Ishikawa (cell line): ENCODE measurements at regions not wholly inside any gene's neighbourhood (a gene's known extent, or its start where the extent isn't known, plus 50 kb on each side); places are given as distances from the start of the nearest gene placed in this dataset.

Source experiments
- CEBPB ChIP-seq: IDR thresholded peaks from 2 replicates; pipeline ENCODE4 v1.6.1; 2012
- CREB1 ChIP-seq: IDR thresholded peaks from 2 replicates; pipeline ENCODE4 v1.6.1; 2012; ENCODE audit warnings: low read depth
- EGR1 ChIP-seq: IDR thresholded peaks from 2 replicates; pipeline ENCODE4 v1.6.1; 2012
- EP300 ChIP-seq: IDR thresholded peaks from 2 replicates; pipeline ENCODE4 v1.6.1; 2012; ENCODE audit warnings: borderline replicate concordance
- FOXM1 ChIP-seq: IDR thresholded peaks from 2 replicates; pipeline ENCODE4 v1.6.1; 2012; ENCODE audit warnings: low read depth, borderline replicate concordance
- NFIC ChIP-seq: IDR thresholded peaks from 2 replicates; pipeline ENCODE4 v1.6.1; 2012
- RAD21 ChIP-seq: IDR thresholded peaks from 2 replicates; pipeline ENCODE4 v1.6.1; 2012; ENCODE audit warnings: low read depth
- TAF1 ChIP-seq: IDR thresholded peaks from 2 replicates; pipeline ENCODE4 v1.6.1; 2012; ENCODE audit warnings: low read depth, mild to moderate bottlenecking
- TCF12 ChIP-seq: IDR thresholded peaks from 2 replicates; pipeline ENCODE4 v1.6.1; 2012; ENCODE audit warnings: low read depth
- TEAD4 ChIP-seq: IDR thresholded peaks from 2 replicates; pipeline ENCODE4 v1.6.1; 2012
- YY1 ChIP-seq: IDR thresholded peaks from 2 replicates; pipeline ENCODE4 v1.6.1; 2012; ENCODE audit warnings: low read depth
- ZBTB7A ChIP-seq: IDR thresholded peaks from 2 replicates; pipeline ENCODE4 v1.6.1; 2012; ENCODE audit warnings: low read depth
- TF ChIP-seq, protein P1 (sequence below): IDR thresholded peaks from 2 replicates; pipeline ENCODE4 v1.6.1; 2012
- TF ChIP-seq, protein P2 (sequence below): IDR thresholded peaks from 2 replicates; pipeline ENCODE4 v1.6.1; 2012; ENCODE audit warnings: low read depth, mild to moderate bottlenecking
- TF ChIP-seq, protein P3 (sequence below): IDR thresholded peaks from 2 replicates; pipeline ENCODE4 v1.6.1; 2012

DNA sequence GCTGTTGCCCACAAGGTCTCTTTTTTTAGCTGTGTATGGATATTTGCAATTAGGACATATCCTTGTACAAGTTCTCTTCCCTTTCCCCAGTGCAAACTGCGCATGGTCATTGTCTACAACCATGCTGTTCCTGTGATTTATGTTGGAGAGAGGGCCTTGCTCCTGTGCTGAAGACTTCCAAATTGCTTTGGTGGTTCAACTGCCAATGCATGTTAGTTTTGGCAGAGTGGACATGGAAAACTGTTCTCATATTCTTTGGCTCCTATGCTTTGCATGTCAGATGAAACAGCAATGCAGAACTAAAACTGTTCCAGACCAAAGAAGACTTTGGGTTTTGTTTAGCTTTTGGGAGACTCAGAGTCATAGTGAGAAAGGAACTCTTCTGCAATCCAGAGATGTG is 148.8 kb upstream of the EDNRA start:
- no peak for TF ChIP-seq TAF1

DNA sequence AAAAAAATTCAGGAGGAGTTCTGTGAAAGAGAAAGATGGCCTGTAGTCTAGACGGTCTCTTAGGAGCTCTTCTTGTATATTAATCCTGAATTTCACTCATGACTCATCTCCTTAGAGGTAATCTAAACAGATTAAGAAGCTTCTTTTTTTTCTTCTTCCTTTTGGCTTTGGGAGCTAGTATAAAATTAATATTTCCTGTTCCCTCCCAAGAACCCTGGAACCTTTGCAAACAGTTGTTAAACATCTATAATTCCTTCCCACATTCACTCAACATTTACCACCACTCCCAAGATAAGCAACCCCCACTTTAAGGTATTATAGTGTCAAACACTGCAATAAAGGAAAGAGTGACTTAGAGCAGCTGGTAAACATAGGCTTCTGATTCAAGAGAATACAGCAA is 146.4 kb upstream of the EDNRA start:
- TF ChIP-seq CEBPB (no peak), EGR1 (no peak), CREB1 (no peak), YY1 (no peak), ZBTB7A (no peak), NFIC (no peak), RAD21 (no peak), TCF12 (no peak), EP300 (no peak)
- TF ChIP-seq, protein P1, sequence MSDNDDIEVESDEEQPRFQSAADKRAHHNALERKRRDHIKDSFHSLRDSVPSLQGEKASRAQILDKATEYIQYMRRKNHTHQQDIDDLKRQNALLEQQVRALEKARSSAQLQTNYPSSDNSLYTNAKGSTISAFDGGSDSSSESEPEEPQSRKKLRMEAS, result no peak

DNA sequence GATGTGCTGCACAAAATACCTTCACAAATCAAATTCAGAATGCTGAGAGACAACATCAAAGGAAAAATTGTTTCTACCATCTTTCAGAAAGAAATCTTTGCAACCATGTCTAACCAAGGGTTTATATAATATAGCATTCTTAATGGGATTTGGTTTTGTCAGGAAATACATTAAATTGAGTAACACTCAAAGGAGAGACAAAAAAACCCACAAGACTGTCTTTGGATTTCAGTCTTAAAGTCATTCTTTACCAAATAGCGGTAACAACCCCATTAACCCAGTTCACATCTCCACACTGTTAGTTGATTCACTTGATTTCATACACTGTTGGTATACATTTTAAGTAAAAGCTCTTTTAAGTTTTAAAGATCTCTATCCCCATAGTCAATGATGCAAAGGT is 145.7 kb upstream of the EDNRA start:
- no peak for TF ChIP-seq NFIC
- TF ChIP-seq TCF12, result no peak
- no peak for TF ChIP-seq ZBTB7A

DNA sequence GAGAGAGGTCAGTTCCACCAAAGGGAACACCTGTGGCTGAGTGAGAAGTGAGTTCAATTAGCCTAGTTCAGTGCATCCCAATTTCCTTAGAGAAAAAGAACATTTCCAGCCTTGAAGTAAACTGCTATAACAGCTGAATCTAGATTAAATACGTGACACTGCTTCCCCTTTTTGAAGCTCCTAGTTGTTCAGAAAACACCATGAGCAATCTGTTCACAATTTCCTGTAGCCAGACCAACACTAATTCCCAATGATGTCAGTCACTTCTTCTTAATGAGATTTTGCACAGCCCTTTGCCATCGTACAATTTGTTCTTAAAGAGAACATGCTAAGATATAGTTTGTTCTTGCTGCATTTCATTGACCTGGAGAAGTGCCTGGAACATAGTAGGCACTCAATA is 144.6 kb upstream of the EDNRA start:
- TF ChIP-seq YY1, result no peak
- TF ChIP-seq EGR1, result no peak
- no peak for TF ChIP-seq CREB1
- TF ChIP-seq TAF1, result no peak

DNA sequence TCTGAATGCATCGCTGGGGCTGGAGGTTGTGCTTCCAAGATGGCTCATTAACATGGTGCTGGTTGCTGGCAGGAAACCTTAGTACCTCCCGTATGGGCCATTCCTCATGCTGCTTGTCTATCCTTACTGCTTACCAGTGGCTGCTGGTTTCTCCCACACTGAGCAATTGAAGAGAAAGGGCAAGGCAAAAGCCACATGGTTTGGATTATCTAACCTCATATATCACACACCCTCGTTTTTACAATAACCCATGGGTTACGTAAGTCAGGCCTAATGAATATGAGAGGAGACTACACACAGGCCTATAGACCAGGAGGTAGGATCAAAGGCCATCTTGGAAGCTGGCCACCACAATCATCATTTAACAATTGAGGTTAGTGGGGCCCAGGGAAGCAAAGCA is 141.8 kb upstream of the EDNRA start:
- TF ChIP-seq CREB1, result no peak
- no peak for TF ChIP-seq TAF1
- TF ChIP-seq YY1, result no peak
- no peak for TF ChIP-seq TCF12
- TF ChIP-seq EGR1, result no peak

DNA sequence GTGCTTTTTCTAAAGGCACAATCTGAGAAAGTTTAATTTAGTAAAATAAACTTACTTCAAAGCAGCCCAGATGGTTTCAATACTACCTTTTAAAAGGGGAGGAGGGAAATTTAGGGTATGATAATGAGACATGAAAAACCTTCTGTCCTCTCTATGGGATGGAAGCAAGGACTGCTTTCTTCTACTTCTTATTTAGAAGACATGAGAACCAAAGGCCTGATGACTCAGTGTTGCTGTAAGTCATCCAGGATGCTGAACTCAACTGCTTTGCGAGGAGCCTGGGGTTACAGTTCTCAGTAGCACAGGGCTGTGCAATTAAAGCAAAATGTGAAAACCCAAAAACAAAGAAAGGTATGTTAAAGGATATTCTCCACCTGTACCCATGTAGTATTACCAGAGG is 140.8 kb upstream of the EDNRA start:
- no peak for TF ChIP-seq EGR1
- TF ChIP-seq CEBPB, result no peak
- no peak for TF ChIP-seq YY1
- no peak for TF ChIP-seq TEAD4
- TF ChIP-seq, protein P2, sequence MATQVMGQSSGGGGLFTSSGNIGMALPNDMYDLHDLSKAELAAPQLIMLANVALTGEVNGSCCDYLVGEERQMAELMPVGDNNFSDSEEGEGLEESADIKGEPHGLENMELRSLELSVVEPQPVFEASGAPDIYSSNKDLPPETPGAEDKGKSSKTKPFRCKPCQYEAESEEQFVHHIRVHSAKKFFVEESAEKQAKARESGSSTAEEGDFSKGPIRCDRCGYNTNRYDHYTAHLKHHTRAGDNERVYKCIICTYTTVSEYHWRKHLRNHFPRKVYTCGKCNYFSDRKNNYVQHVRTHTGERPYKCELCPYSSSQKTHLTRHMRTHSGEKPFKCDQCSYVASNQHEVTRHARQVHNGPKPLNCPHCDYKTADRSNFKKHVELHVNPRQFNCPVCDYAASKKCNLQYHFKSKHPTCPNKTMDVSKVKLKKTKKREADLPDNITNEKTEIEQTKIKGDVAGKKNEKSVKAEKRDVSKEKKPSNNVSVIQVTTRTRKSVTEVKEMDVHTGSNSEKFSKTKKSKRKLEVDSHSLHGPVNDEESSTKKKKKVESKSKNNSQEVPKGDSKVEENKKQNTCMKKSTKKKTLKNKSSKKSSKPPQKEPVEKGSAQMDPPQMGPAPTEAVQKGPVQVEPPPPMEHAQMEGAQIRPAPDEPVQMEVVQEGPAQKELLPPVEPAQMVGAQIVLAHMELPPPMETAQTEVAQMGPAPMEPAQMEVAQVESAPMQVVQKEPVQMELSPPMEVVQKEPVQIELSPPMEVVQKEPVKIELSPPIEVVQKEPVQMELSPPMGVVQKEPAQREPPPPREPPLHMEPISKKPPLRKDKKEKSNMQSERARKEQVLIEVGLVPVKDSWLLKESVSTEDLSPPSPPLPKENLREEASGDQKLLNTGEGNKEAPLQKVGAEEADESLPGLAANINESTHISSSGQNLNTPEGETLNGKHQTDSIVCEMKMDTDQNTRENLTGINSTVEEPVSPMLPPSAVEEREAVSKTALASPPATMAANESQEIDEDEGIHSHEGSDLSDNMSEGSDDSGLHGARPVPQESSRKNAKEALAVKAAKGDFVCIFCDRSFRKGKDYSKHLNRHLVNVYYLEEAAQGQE, result no peak
- no peak for TF ChIP-seq NFIC
- TF ChIP-seq FOXM1, result no peak
- TF ChIP-seq RAD21, result no peak
- TF ChIP-seq, protein P1, result no peak
- no peak for TF ChIP-seq TAF1
- TF ChIP-seq, protein P3, sequence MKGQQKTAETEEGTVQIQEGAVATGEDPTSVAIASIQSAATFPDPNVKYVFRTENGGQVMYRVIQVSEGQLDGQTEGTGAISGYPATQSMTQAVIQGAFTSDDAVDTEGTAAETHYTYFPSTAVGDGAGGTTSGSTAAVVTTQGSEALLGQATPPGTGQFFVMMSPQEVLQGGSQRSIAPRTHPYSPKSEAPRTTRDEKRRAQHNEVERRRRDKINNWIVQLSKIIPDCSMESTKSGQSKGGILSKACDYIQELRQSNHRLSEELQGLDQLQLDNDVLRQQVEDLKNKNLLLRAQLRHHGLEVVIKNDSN, result no peak
- no peak for TF ChIP-seq EP300
- no peak for TF ChIP-seq CREB1
- TF ChIP-seq TCF12, result no peak
- no peak for TF ChIP-seq ZBTB7A

DNA sequence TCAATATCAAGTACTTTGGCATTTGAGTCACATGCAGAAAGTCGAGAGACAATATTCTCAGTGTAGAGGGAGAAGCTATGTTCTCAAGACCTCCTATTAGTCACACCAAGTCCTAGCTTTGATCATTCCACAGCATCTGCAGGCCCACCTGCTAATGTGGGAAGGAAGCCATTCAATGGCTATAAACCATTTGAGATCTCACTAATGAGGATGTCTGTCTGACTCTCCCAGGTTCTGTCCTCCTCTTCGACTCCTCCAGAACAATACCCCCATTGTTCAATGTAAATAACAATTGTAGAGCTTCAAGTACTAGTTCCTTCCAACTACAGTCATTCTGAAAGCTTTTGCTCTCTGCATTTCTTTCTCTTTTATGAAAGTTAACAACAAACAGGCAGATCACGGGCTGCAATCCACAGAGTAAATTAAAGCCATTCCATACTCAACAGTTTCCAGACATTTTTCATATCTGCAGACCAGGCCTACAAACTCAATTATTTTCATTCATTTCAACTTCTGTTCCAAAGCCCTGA is 140.2 kb upstream of the EDNRA start:
- TF ChIP-seq, protein P1, result no peak
- TF ChIP-seq YY1 (no peak), TCF12 (no peak), NFIC (no peak), TEAD4 (no peak), ZBTB7A (no peak), TAF1 (no peak), CEBPB (no peak), FOXM1 (no peak), CREB1 (no peak), EGR1 (no peak), RAD21 (no peak), EP300 (no peak)
- TF ChIP-seq, protein P3, result no peak
- TF ChIP-seq, protein P2, result no peak
